ENCODE measurements at regions not wholly inside any gene's neighbourhood (a gene's known extent, or its start where the extent isn't known, plus 50 kb on each side); places are given as distances from the start of the nearest gene placed in this dataset.

DNA sequence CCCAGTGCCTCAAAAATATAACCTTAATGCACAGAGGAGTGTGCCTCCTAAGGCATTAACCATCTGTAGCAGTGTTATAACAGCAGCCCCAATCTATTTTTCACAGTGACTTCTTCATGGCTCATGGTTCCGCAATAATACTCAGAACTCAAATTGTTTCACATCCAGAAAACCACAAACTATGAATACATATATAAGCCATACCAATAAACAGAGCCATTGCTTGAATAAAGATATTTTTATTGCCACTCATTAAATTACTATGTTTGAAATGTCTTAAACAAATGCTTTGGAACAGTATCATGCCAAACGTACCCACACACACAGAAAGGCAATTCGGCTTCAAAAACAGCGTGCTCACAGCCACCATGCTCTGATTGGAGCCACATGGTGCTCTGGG, 629.3 kb upstream of the NRP1 start:
- TF ChIP-seq SIN3A (IDR thresholded peaks at IDR 0.05; ENCODE audit: borderline replicate concordance, insufficient read depth, low read length) (no peak), POLR2AphosphoS5 (IDR thresholded peaks at IDR 0.05; ENCODE audit: low read depth, low read length) (no peak), TAF1 (IDR thresholded peaks at IDR 0.05; ENCODE audit: borderline replicate concordance, insufficient read depth, low read length) (no peak), FOXP2 (optimal IDR thresholded peaks at IDR 0.05; ENCODE audit: borderline replicate concordance, extremely low read depth, extremely low read length, insufficient read depth) (no peak)
- TF ChIP-seq, protein P1, sequence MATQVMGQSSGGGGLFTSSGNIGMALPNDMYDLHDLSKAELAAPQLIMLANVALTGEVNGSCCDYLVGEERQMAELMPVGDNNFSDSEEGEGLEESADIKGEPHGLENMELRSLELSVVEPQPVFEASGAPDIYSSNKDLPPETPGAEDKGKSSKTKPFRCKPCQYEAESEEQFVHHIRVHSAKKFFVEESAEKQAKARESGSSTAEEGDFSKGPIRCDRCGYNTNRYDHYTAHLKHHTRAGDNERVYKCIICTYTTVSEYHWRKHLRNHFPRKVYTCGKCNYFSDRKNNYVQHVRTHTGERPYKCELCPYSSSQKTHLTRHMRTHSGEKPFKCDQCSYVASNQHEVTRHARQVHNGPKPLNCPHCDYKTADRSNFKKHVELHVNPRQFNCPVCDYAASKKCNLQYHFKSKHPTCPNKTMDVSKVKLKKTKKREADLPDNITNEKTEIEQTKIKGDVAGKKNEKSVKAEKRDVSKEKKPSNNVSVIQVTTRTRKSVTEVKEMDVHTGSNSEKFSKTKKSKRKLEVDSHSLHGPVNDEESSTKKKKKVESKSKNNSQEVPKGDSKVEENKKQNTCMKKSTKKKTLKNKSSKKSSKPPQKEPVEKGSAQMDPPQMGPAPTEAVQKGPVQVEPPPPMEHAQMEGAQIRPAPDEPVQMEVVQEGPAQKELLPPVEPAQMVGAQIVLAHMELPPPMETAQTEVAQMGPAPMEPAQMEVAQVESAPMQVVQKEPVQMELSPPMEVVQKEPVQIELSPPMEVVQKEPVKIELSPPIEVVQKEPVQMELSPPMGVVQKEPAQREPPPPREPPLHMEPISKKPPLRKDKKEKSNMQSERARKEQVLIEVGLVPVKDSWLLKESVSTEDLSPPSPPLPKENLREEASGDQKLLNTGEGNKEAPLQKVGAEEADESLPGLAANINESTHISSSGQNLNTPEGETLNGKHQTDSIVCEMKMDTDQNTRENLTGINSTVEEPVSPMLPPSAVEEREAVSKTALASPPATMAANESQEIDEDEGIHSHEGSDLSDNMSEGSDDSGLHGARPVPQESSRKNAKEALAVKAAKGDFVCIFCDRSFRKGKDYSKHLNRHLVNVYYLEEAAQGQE (IDR thresholded peaks at IDR 0.05; ENCODE audit: insufficient read depth in 1 of 2, low read depth in 2 of 2, low read length in 2 of 2): no peak

All from PFSK-1 (cell line).